GM04503 (cell line): ENCODE measurements at regions not wholly inside any gene's neighbourhood (a gene's known extent, or its start where the extent isn't known, plus 50 kb on each side); places are given as distances from the start of the nearest gene placed in this dataset.

Experiments used
- DNase-seq: peaks from one replicate; pipeline ENCODE4 v3.0.0-alpha.2; 2012; ENCODE audit warnings: low read depth

DNA sequence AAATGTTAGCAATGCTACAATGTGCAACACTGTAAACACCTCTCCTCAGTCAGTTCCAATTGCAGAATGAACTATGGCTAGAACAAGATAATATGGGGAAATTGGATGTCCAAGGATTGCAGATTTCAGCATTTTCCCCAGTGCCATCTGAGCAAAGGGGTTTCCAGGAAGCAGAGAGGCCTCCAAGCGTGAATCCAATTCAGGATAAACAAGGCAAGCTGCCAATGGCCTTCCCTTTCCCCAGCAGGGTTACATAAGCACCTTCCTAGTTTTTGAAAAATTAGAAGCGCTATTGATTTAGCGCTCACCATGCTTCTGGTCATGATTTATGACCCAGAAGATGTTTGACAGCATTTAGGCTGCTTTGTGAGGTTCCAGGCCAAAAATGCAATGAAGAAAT is 223.0 kb upstream of the GATB start:
- DNase-seq, result no peak

DNA sequence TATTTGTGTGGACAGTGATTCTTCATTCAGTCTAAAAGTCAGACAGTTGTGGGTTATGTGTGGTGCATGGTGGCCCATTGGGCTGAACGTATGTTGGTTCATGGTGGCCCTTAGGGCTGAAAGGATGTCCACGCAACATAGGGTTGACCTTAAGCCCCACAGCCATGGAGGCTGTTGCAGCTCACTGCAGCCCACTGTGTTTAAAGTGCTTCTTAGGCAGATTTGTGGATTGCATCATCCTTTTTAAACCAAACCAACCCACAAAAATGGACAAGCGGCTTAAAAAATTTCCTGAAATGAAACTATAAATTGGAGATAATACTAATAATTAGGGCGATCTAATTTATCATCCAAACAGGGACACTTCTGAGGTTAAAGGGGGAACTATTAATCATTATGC is 219.0 kb upstream of the GATB start:
- DNase-seq, result no peak

GRCh38 chr4:151968643-151969042 is 207.8 kb upstream of the GATB start:
- DNase-seq, result no peak

- no peak for DNase-seq
These were observed 206.3 kb upstream of the GATB start for GRCh38 chr4:151967074-151967473.

DNA sequence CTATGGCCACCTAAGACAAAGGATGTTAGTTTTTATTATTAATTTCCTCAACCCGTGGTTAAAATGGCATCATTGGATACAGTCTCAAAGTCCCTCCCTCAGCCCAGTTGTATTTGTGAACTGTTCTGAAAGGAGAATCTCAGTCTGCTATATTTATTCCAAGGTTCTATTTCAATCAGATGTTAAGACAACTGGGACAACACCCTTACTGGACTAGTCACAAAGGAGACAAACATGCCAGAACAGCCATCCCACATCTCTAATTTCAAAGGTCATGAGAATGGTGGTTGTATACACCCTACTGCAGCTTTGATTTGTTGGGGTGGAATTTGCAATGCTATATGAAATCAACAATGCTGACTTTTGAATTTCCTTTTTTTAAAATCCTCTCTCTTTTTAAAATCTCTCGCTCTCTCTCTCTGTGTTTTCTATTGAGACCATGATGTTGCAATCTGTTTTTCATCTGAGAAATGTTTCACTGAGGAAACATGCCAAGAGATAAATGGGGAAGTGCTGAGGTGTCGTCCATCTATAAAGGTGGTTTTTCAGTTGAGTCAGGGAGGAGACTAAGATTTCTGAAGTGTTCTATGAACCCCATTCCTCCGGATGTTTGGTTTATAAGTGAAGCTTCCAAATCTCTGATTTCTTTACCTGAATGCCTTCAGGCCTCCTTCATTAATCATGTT is 201.5 kb upstream of the GATB start:
- DNase-seq, result no peak

DNA sequence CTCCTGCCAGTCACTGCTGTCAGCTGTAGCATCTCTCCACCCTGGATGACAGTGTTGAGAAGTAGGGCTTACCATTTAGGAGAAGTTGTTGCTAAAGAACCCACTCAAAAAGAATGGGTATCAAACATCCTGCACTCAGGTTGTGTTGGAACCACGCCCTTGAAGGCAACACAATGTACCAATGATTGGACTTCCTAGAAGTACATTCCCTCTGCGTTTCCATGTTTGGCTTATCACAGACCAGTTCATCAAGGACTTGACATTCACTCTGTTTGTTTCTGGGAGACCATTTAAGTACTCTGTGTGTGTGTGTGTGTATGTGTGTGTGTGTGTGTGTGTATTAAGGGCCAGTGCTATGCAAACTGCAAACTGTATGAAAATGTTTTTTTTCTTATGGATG is 200.6 kb upstream of the GATB start:
- no peak for DNase-seq

GRCh38 chr4:151960449-151961230 is 199.8 kb upstream of the GATB start:
- DNase-seq, result no peak

DNA sequence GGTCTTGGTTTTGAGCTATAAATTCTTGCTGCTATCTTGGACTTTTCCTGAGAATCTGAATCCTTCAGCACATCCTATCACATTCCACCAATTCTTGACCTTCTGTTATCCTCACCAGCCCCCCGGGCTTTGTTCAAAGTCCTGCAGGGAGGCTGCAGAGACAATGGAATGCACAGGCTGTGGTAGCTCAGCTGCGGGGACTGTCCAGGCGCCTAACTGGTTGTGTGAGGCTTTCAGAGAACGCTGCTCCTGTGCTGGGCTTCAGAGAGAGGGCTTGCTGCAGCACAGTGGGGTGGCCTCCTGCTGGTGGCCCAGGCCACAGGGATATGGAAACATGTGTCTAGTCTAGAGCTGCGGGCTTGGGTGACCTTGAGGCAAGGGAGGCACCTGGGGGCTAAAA is 196.3 kb upstream of the GATB start:
- DNase-seq, result no peak

DNA sequence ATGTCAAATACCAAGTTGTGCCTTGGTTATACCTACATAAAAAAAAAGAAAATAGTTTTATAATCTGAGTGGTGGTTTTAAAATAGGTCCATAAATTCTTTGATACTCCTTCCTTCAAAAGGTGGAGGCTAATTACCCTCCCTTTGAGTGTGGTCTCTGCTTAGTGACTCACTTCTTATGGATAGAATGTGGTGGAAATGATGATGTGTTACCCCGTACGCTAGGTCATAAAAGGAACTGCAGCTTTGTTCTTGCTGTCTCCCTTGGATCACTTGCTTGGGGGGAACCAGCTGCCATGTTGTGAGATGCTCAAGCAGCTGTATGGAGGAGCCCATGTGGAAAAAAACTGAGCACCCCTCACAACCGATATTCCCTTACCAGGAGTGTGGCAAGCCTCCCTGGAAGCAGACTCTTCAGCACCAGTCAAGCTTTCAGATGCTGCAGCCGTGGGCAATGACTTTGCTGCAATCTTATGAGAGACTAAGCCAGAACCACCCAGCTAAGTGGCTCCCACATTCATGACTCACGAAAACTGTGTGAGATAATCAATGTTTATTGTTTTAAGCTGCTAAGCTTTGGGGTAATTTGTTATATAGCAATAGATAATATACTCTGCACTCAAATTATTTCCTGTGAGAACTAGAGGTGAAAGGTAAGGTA is 195.0 kb upstream of the GATB start:
- DNase-seq, result no peak

DNA sequence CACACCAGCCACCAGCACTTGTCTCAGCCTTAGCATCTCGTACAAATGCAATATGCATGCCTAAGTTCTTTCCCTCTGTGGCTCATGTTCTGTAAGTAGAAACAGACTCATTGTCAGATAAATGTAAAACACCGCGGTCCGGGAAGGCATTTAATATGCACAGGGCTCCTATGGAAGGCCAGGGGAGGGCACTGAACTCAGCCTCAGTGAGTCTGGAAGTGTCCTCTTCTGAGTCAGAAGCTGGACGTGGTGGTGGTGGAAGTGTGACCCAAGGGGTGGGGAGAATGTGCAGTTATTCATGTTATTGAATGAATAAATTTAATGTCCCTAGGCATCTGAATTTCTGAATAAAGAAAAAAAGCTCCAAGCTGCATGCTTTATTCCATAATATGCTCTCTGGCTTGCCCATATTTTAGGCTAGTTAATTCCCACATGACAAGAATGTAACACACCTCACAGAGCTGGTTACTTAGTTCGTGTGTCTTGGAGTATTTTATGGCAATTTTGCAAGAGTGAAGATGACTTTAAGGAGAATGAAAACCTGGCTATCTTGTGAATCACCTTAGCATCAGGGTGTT is 193.1 kb upstream of the GATB start:
- no peak for DNase-seq

DNA sequence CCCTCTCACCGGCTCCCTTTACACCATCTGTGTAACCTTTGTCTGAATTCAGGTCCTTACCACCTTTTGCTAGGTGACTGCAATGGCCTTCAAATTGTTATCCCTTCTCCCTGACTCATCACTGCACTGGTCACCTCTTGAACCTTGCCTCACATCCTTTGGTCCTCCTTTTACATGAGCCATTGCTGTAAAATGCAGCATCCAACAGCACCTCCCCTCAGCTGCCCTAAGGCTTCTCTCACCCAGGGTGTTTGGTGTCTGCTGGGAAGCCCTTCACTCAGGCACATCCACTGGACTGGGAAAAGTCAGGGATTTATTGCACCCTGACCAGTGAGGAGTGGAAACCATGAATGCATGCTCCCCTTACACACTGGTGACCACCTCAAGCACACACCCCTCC is 192.5 kb upstream of the GATB start:
- no peak for DNase-seq

DNA sequence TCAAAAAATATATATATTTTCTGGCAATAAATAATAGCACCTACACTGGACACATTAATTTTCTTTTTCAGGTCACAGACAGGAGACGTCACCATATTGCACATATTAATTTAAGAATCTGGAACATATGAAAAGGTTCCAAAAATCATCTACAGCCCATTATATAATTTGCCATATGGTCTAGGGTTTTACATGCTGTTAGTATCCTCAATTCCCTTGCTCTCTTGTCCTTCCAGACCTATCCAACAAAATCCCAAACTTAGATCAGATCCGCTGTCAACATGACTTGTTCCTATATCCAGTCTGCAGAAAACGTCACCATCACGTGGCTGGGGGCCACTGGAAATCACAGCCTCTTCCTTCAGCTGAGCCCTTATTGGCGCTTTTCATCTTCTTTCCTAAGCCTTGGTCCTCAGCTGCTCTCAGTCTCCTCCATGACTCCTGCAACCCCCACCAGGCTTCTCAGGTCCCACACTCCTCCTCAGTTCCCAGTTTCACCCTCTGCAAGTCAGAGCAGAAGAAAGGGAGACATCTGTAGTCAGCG is 192.0 kb upstream of the GATB start:
- no peak for DNase-seq

- no peak for DNase-seq
These were observed 191.3 kb upstream of the GATB start for GRCh38 chr4:151952137-151952536.

GRCh38 chr4:151951671-151952050 is 190.9 kb upstream of the GATB start:
- DNase-seq, result no peak

- no peak for DNase-seq
These were observed 190.3 kb upstream of the GATB start for GRCh38 chr4:151950993-151951670.

DNA sequence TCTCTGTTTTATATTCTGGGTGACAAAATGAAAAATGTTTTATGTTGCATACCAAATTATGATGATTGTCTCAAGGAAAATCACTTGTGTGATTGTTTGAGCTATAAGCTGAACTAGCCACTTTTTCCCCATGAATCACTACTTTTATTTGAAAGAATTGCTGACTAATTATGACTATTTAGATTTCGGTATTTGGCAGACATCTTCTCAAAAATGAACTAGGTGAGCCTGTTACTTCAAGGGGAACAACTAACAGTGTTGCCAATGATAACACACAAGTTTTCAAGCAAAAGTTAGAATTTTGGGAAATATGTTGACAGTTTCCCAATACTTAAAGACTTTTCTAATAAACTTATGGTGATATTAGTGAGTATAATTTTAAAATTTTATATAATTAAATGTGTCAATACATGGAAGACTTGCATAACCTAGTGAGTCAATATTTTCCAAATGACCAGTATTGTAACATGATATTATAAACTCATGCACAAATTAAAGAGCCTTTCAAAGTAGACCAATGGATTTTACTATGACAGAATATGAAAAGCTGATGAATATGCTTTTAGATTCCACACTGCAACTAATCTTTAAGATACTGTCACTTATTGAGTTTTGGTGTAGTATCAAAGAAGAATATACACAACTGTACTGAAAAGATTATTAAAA is 187.7 kb upstream of the GATB start:
- DNase-seq, result no peak

GRCh38 chr4:151946718-151947117 is 185.9 kb upstream of the GATB start:
- no peak for DNase-seq

GRCh38 chr4:151942971-151943370 is 182.2 kb upstream of the GATB start:
- no peak for DNase-seq

GRCh38 chr4:151940926-151941617 is 180.3 kb upstream of the GATB start:
- DNase-seq, result no peak

- DNase-seq, result no peak
These were observed 179.5 kb upstream of the GATB start for GRCh38 chr4:151940291-151940690.

DNA sequence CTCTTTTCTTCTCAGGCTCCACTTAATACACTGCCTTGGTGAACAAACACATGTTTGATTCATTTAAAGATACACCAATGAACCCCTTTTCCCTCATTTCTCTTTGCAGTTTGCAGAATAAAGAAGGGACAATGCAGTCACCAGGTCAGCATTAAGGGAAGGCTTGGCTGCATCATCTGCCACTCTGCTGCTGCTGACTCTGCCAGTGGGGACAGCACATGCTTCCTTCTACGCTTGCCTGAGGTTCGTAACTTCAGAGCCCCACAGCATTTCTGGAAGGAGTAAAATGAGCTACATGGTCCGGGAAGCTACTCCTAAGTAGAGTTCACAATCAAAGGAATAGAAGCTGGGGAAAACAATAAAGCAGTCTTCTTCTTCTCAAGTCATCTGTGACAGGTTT is 178.9 kb upstream of the GATB start:
- DNase-seq, result no peak
